GM23248 (cell line): ENCODE measurements at regions not wholly inside any gene's neighbourhood (a gene's known extent, or its start where the extent isn't known, plus 50 kb on each side); places are given as distances from the start of the nearest gene placed in this dataset.

Source experiments
- EZH2 ChIP-seq: fragments of 200-600 bp; sonication (generic); IDR thresholded peaks from 2 replicates; pipeline ENCODE4 v1.6.1; 2018; ENCODE audit warnings: antibody characterized with exemption, mild to moderate bottlenecking; ENCODE audit not compliant: insufficient read depth, poor library complexity, severe bottlenecking
- EZH2phosphoT487 ChIP-seq: fragments of 200-600 bp; sonication (generic); IDR thresholded peaks from 2 replicates; pipeline ENCODE4 v1.6.1; 2018; ENCODE audit warnings: antibody characterized with exemption, moderate library complexity, mild to moderate bottlenecking, low read depth; ENCODE audit not compliant: insufficient read depth

GRCh38 chr3:124441766-124442165 lies 288.5 kb upstream of the UMPS start:
- TF ChIP-seq EZH2, result no peak
- TF ChIP-seq EZH2phosphoT487, result no peak
